ENCODE measurements at regions not wholly inside any gene's neighbourhood (a gene's known extent, or its start where the extent isn't known, plus 50 kb on each side); places are given as distances from the start of the nearest gene placed in this dataset.

- no peak for DNase-seq
Observed at GRCh38 chr1:22246755-22247480, 104.0 kb upstream of the WNT4 start.

GRCh38 chr1:22247527-22248245 lies 104.8 kb upstream of the WNT4 start:
- DNase-seq: no peak

GRCh38 chr1:22248746-22249145 lies 105.8 kb upstream of the WNT4 start:
- no peak for DNase-seq

GRCh38 chr1:22249928-22250680 lies 107.2 kb upstream of the WNT4 start:
- DNase-seq: no peak

- DNase-seq: no peak
Observed at GRCh38 chr1:22250724-22251123, 107.8 kb upstream of the WNT4 start.

- DNase-seq: no peak
Observed at GRCh38 chr1:22252251-22252650, 109.4 kb upstream of the WNT4 start.

- DNase-seq: no peak
Observed at GRCh38 chr1:22253012-22253790, 110.3 kb upstream of the WNT4 start.

GRCh38 chr1:22254756-22255155 lies 111.9 kb upstream of the WNT4 start:
- DNase-seq: no peak

GRCh38 chr1:22255341-22256212 lies 112.7 kb upstream of the WNT4 start:
- no peak for DNase-seq

GRCh38 chr1:22256213-22256512 lies 113.3 kb upstream of the WNT4 start:
- no peak for DNase-seq

- DNase-seq: no peak
Observed at GRCh38 chr1:22257290-22258275, 114.7 kb upstream of the WNT4 start.

GRCh38 chr1:22258698-22259097 lies 115.8 kb upstream of the WNT4 start:
- DNase-seq: no peak

GRCh38 chr1:22259551-22260282 lies 116.8 kb upstream of the WNT4 start:
- DNase-seq: no peak

- no peak for DNase-seq
Observed at GRCh38 chr1:22260860-22261432, 118.0 kb upstream of the WNT4 start.

GRCh38 chr1:22261580-22261979 lies 118.7 kb upstream of the WNT4 start:
- DNase-seq: no peak

- DNase-seq: no peak
Observed at GRCh38 chr1:22262583-22262982, 119.7 kb upstream of the WNT4 start.

GRCh38 chr1:22263359-22263758 lies 120.5 kb upstream of the WNT4 start:
- DNase-seq: no peak

GRCh38 chr1:22264464-22265341 lies 121.8 kb upstream of the WNT4 start:
- DNase-seq: no peak

GRCh38 chr1:22266141-22266540 lies 123.2 kb upstream of the WNT4 start:
- no peak for DNase-seq

Data from NCI-H1417 treated with DMSO at 0.1 percent for 48 hours (cell line).